ENCODE measurements at regions not wholly inside any gene's neighbourhood (a gene's known extent, or its start where the extent isn't known, plus 50 kb on each side); places are given as distances from the start of the nearest gene placed in this dataset.

DNA sequence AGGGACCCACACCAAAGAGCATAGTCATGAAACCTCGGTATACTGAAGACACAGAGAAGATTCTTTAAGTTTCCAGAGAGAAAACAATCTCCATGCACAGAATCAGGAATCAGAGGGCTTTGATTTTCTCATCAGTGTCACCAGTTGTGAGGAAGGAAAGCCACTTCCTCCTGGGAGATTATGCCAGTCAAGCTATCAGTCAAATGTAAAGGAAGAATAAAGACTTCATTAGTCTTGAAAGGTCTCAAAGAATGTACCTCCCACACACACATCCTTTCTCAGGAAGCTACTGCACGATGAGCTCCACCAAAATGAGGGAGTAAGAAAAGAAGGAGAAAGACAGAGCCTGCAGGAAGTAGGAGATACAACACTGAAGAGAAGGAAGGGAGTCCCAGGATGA, 486.3 kb downstream of the SHQ1 start:
- Histone ChIP-seq H2AFZ (ENCODE audit: low read depth, low read length) (no peak overlapping the region), H3K4me1 (ENCODE audit: insufficient read depth, low read length) (no peaks in the 10 kb centered on the region), H3K27me3 (ENCODE audit: insufficient read depth, low read length) (no peaks in the 10 kb centered on the region), H3K9me3 (ENCODE audit: low read length) (peaks cover 3% of the 10 kb centered on the region), H3K4me3 (ENCODE audit: low read length) (no peak overlapping the region), H3K36me3 (ENCODE audit: insufficient read depth, low read length) (no peaks in the 10 kb centered on the region)

DNA sequence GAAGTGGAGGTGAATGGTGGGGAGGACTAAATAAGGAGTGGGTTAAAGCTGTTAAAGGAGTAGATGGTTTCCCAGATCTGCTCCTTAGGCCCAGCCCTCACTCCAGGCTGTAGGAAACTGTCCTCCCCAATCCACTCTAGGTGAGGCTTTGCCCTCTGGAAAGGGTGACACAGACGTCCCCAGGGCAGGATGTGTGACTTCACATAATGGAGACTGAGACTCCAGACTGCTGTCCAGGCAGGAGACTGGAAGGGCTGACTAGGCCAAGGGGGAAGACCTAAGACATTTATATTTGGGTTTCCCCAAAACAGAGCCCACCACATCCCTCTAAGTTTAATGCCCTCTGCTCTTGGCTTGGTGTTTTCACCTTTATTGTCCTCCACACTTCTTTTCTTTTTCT, 488.5 kb downstream of the SHQ1 start:
- H3K36me3 ChIP-seq (ENCODE audit: insufficient read depth, low read length), result no peaks in the 10 kb centered on the region
- no peaks in the 10 kb centered on the region for H3K4me1 ChIP-seq (ENCODE audit: insufficient read depth, low read length)
- H3K4me3 ChIP-seq (ENCODE audit: low read length), result no peak overlapping the region
- H3K9me3 ChIP-seq (ENCODE audit: low read length), result no peaks in the 10 kb centered on the region
- no peak overlapping the region for H2AFZ ChIP-seq (ENCODE audit: low read depth, low read length)
- H3K27me3 ChIP-seq (ENCODE audit: insufficient read depth, low read length), result no peaks in the 10 kb centered on the region

DNA sequence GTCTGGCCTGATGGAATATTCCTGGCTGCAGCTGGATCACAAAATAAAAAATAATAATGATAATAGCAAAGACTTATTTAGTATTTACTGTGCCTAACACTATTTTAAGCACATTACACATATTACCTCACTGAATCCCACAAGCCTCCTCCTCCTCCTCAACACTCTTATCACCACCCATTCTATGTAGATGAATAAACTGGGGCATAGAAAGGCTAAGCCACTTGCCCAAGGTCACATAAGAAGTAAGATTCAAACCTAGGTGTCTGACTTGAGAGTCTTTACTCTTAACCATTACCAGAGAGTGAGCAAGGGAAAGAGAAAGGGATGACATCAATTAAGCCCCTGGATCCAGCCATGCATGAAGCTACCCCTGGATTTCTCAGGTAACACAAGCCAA, 493.1 kb downstream of the SHQ1 start:
- Histone ChIP-seq H3K4me1 (ENCODE audit: insufficient read depth, low read length) (no peaks in the 10 kb centered on the region), H3K27me3 (ENCODE audit: insufficient read depth, low read length) (no peaks in the 10 kb centered on the region), H3K36me3 (ENCODE audit: insufficient read depth, low read length) (no peaks in the 10 kb centered on the region), H3K4me3 (ENCODE audit: low read length) (no peak overlapping the region), H3K9me3 (ENCODE audit: low read length) (no peaks in the 10 kb centered on the region), H2AFZ (ENCODE audit: low read depth, low read length) (no peak overlapping the region)

DNA sequence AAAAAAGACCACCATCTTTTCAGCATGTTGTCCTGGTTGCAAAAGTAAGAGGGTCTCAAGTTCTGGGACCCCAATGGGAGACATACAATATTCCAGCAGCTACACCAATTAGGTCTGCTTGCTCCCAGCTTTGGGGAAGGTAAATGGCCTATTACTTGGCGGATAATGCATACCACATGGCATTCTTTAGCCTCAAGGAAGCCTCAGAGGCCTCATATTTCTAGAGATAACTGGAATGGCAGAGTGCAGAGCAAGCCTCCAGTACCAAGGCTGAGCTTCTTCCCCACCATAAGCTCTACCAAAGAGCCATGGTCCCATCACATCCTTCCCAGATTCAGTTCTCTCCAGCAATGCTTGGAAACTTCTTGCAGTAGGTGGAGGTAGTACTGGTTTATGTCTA, 493.8 kb downstream of the SHQ1 start:
- Histone ChIP-seq H3K4me1 (ENCODE audit: insufficient read depth, low read length) (no peaks in the 10 kb centered on the region), H3K36me3 (ENCODE audit: insufficient read depth, low read length) (no peaks in the 10 kb centered on the region), H3K9me3 (ENCODE audit: low read length) (no peaks in the 10 kb centered on the region), H2AFZ (ENCODE audit: low read depth, low read length) (no peak overlapping the region), H3K4me3 (ENCODE audit: low read length) (no peak overlapping the region), H3K27me3 (ENCODE audit: insufficient read depth, low read length) (no peaks in the 10 kb centered on the region)

DNA sequence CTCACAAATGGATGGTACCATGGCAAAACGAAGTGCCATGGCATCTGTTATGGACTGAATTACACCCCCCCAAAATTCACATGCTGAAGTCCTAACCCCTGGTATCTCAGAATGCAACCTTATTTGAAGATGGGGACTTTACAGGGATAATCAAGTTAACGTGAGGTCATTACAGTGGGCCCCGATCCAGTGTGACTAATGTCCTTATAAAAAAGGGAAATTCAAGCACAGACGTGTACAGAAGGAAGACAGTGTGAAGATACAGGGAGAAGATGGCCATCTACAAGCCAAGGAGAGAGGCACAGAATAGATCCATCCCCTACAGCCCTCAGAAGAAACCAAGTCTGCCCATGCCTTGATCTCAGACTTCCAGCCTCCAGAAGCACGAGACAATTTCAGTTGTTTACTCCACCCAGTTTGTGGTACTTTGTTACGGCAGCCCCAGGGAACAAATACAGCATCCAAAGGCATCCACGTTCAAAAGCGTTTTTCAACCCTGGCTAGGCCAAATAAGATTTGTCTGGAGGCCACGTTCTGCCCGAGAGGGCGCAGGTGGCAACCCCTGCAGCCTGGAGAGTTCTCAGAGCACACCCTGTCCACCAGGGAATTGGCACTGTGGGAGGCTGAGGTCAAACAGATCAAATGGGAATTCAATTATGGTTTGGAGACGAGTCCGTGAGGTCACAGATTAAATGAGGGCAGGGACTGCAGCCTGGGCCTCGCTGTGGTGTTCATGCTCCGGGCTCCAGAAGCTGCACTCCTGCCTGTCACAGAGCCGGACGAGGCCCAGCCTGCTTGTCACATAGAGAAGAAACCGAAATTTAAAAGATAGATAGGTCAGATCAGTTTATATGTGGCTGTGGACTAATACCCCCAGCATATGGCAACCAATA, 494.8 kb downstream of the SHQ1 start:
- no peaks in the 10 kb centered on the region for H3K27me3 ChIP-seq (ENCODE audit: insufficient read depth, low read length)
- H2AFZ ChIP-seq (ENCODE audit: low read depth, low read length), result no peak overlapping the region

DNA sequence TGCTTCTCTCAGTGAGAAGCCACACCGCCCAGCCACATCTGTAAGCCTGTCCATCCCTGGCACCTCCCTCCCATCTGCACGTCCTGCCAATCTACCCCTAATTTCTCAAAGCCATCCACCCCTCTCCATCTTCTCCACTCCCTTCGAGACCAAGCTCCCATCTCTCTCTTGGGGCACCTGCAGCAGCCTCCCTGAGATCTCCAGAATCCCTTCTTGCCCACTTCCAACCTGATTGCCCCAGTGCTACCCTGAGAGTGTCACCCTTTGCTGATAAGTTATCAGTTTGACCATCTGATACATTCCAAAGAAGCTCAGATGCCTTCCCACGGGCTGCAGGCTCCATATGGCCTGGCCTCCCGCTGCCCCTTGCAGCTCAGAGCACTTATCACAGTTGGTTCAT, 496.1 kb downstream of the SHQ1 start:
- no peaks in the 10 kb centered on the region for H3K36me3 ChIP-seq (ENCODE audit: insufficient read depth, low read length)
- no peaks in the 10 kb centered on the region for H3K9me3 ChIP-seq (ENCODE audit: low read length)
- no peaks in the 10 kb centered on the region for H3K27me3 ChIP-seq (ENCODE audit: insufficient read depth, low read length)
- H3K4me1 ChIP-seq (ENCODE audit: insufficient read depth, low read length), result no peaks in the 10 kb centered on the region
- no peak overlapping the region for H2AFZ ChIP-seq (ENCODE audit: low read depth, low read length)
- H3K4me3 ChIP-seq (ENCODE audit: low read length), result no peak overlapping the region

More for the DNA sequence above, 494.8 kb downstream of the SHQ1 start:
- H3K36me3 ChIP-seq (ENCODE audit: insufficient read depth, low read length), result no peaks in the 10 kb centered on the region
- no peaks in the 10 kb centered on the region for H3K9me3 ChIP-seq (ENCODE audit: low read length)
- no peak overlapping the region for H3K4me3 ChIP-seq (ENCODE audit: low read length)
- H3K4me1 ChIP-seq (ENCODE audit: insufficient read depth, low read length), result no peaks in the 10 kb centered on the region

DNA sequence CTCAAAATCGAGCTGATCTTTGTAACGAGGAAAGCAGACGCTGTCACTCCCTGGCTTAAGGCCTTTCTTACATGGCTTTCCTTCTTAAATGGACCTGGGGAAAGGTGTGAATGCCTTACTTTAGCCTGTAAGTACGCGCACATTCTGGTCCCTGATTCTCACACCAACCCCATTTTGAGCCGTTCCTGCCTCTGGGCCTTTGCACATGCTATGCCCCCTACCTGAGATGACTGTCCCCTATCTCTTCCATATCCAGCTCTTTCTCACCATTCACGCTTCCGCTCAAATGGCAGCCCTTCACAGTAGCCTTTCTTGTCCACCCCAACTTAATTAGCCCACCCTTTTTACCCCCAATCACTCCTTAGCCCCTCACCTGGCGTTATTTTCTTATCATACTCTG, 496.7 kb downstream of the SHQ1 start:
- Histone ChIP-seq H3K27me3 (ENCODE audit: insufficient read depth, low read length) (no peaks in the 10 kb centered on the region), H3K9me3 (ENCODE audit: low read length) (no peaks in the 10 kb centered on the region), H3K36me3 (ENCODE audit: insufficient read depth, low read length) (no peaks in the 10 kb centered on the region), H3K4me3 (ENCODE audit: low read length) (no peak overlapping the region), H3K4me1 (ENCODE audit: insufficient read depth, low read length) (no peaks in the 10 kb centered on the region), H2AFZ (ENCODE audit: low read depth, low read length) (no peak overlapping the region)

DNA sequence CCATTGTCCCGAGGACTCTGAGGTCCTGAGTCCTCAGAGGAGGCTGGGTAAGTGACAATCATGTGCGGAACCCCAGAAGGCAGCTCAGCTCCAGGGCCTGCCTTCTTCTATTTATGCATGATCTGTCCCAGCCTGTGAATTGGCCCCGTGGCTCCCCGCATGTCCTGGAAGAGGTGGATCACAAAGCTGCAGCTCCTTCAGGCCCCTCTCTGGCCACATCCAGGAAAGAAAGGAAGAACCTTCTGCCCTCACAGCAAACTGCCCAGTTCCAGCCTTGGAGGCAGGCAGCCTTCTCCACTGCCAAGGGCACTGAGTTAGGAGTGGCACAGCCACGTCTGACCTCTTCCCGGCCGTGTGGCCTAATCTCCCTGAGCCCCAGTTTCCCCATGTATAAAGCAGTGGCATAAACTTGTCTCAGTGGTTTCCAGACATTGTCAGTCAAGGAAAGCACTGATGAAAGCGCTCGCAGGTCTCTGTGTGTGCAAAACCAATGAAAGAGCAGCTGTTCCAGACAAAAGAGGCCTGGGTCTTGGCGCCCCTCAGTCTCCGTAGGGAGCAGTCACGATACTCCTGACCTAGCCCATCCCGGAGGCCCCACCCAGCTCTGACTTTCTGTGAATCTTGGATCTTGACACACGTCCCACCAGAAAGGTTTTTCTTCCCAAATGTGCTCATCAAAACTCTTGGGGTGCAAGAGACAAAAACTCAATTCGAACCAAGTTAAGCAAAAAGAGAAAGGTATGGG, 497.3 kb downstream of the SHQ1 start:
- H3K9me3 ChIP-seq (ENCODE audit: low read length), result no peaks in the 10 kb centered on the region
- no peak overlapping the region for H2AFZ ChIP-seq (ENCODE audit: low read depth, low read length)
- H3K4me3 ChIP-seq (ENCODE audit: low read length), result no peak overlapping the region
- H3K36me3 ChIP-seq (ENCODE audit: insufficient read depth, low read length), result no peaks in the 10 kb centered on the region
- no peaks in the 10 kb centered on the region for H3K4me1 ChIP-seq (ENCODE audit: insufficient read depth, low read length)
- no peaks in the 10 kb centered on the region for H3K27me3 ChIP-seq (ENCODE audit: insufficient read depth, low read length)

DNA sequence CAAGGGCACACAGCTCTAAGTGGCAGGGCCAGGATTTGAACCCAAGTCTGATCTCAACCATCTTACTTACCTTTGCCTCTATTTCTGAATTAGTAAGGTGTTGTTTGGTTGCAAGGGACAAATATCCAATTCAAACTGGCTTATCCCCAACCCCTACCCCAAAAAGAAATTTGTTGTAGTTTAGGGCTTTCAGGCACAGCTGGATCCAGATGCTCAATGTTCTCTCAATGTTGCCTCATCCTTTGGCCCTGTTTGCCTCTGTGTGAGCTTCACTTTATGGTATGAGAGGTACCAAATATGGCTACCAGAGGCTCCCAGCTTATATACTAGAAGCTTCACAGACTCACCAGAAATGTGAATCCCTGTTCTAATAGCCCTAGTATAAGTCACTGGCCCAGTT, 499.9 kb downstream of the SHQ1 start:
- no peak overlapping the region for H2AFZ ChIP-seq (ENCODE audit: low read depth, low read length)
- no peaks in the 10 kb centered on the region for H3K36me3 ChIP-seq (ENCODE audit: insufficient read depth, low read length)
- no peaks in the 10 kb centered on the region for H3K9me3 ChIP-seq (ENCODE audit: low read length)
- no peaks in the 10 kb centered on the region for H3K4me1 ChIP-seq (ENCODE audit: insufficient read depth, low read length)
- H3K27me3 ChIP-seq (ENCODE audit: insufficient read depth, low read length), result peaks cover 6% of the 10 kb centered on the region
- H3K4me3 ChIP-seq (ENCODE audit: low read length), result no peak overlapping the region

DNA sequence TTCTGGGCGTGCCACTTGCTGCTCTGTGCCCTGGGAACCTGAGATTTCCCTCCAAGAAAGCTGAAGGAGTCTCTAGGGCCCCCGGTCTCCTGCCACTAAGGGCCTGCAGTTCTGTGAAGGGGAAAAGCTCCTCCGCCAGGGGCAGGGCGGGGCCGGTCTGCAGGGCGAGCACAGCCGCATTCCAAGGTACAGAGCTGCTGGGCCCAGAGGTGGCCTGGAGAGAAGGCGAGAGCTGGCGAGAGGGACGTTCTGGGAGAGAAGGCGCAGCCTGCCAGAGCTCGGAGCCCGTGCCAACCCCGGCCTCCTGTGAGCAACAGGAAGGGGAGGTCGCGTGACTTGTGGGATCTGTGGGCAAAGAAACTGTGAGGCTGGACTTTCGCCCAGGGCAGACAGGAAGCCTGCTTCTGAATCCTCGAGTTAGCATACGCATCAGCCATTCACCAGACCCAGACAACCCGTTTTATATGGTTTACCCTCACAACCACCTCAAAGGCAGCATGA, 500.4 kb downstream of the SHQ1 start:
- no peak overlapping the region for H2AFZ ChIP-seq (ENCODE audit: low read depth, low read length)
- H3K4me1 ChIP-seq (ENCODE audit: insufficient read depth, low read length), result no peaks in the 10 kb centered on the region
- no peak overlapping the region for H3K4me3 ChIP-seq (ENCODE audit: low read length)
- peaks cover 6% of the 10 kb centered on the region for H3K27me3 ChIP-seq (ENCODE audit: insufficient read depth, low read length)
- no peaks in the 10 kb centered on the region for H3K36me3 ChIP-seq (ENCODE audit: insufficient read depth, low read length)
- no peaks in the 10 kb centered on the region for H3K9me3 ChIP-seq (ENCODE audit: low read length)

DNA sequence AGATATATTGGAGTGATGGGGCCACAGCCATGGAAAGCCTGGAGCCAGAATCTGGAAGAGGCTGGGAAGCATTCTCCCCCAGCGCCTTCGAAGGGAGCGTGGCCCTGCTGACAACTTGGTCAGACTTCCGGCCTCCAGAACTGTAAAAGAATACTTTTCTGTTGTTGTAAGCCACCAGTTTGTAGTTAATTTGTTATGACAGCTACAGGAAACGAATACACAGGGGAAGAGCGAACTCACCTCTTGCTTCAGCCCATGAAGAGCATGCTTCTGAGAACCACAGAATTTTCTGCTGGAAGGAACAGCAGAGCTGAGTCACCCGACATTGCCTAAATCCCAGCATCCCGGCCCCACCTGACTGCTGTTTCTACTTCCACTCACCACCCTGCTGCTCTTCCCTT, 501.7 kb downstream of the SHQ1 start:
- Histone ChIP-seq H2AFZ (ENCODE audit: low read depth, low read length) (no peak overlapping the region), H3K4me3 (ENCODE audit: low read length) (no peak overlapping the region), H3K4me1 (ENCODE audit: insufficient read depth, low read length) (no peaks in the 10 kb centered on the region), H3K36me3 (ENCODE audit: insufficient read depth, low read length) (no peaks in the 10 kb centered on the region), H3K27me3 (ENCODE audit: insufficient read depth, low read length) (peaks cover 6% of the 10 kb centered on the region), H3K9me3 (ENCODE audit: low read length) (no peaks in the 10 kb centered on the region)

DNA sequence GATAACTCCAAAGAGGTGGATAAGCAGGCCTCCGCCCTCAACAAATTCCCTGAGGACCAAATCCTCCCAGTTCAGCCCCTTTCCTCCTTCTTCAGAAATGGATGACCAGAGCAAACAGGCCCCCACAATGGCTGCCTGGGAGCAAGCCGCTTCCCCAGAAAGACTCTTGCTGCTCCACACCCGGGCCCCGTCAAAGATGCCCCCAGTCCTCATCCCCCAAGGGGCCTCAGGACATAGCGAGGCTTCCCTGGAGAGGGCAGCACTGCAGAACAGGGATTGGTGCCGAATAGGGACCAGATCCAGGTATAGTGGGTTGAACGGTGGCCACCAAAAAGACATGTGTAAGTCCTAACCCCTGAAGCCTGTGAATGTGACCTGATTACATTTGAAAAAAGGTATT, 502.3 kb downstream of the SHQ1 start:
- Histone ChIP-seq H3K36me3 (ENCODE audit: insufficient read depth, low read length) (no peaks in the 10 kb centered on the region), H2AFZ (ENCODE audit: low read depth, low read length) (no peak overlapping the region), H3K27me3 (ENCODE audit: insufficient read depth, low read length) (peaks cover 6% of the 10 kb centered on the region), H3K9me3 (ENCODE audit: low read length) (no peaks in the 10 kb centered on the region), H3K4me1 (ENCODE audit: insufficient read depth, low read length) (no peaks in the 10 kb centered on the region), H3K4me3 (ENCODE audit: low read length) (no peak overlapping the region)

DNA sequence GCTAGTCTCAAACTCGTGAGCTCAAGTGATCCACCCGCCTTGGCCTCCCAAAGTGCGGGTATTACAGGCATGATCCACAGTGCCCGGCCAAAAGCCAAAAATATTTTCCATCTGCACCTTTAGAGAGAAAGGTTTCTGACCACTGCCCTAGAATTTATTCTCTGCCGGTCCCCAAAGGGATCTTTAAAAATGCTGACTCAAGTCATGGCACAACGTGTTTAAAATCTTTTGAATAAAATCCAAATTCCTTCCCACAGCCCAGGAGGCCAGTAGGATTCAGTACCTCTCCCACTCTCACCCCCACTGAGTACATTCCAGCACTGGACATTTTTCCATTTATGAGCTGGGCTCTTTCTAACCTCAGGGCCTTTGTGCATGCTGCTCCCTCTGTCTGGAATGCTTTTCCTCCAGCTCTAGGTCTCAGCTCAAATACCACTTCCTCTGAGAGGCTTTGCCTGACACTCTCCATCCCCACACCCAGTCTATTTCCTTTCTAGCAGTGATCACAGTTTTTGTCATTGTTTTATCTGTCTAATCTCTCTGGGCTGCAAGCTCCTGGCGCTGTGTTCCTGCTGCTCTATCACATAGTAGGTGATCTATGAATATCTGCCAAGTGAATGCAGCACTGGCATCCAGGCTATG, 502.9 kb downstream of the SHQ1 start:
- peaks cover 6% of the 10 kb centered on the region for H3K27me3 ChIP-seq (ENCODE audit: insufficient read depth, low read length)
- H3K9me3 ChIP-seq (ENCODE audit: low read length), result no peaks in the 10 kb centered on the region
- H3K4me1 ChIP-seq (ENCODE audit: insufficient read depth, low read length), result no peaks in the 10 kb centered on the region
- H3K36me3 ChIP-seq (ENCODE audit: insufficient read depth, low read length), result no peaks in the 10 kb centered on the region
- H2AFZ ChIP-seq (ENCODE audit: low read depth, low read length), result no peak overlapping the region
- H3K4me3 ChIP-seq (ENCODE audit: low read length), result no peak overlapping the region

All from neuron (in vitro differentiated cells).